ENCODE measurements at regions not wholly inside any gene's neighbourhood (a gene's known extent, or its start where the extent isn't known, plus 50 kb on each side); places are given as distances from the start of the nearest gene placed in this dataset.

- no peak for DNase-seq
These were observed 124.8 kb upstream of the RBBP6 start for GRCh38 chr16:24414534-24414933.

DNA sequence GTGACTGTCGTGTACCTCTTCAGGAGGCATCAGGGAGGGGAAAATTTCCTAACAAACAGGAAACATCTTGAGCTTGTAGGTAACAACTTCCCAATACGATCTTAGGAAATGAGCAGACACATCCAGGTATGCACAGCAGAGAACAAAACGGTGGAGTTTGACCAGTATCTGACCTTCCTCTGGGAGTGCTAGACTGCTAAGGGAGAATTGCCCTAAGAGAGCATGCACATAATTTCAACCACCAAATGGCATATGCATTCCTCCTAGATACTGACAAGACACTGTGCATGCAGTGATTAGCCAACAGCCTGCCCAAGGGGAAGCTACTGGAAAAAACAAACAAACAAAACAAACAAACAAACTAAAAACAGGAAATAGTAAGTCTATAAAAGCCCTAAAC is 120.6 kb upstream of the RBBP6 start:
- DNase-seq, result peak in 1 of 4 experiments; percentile 8

DNA sequence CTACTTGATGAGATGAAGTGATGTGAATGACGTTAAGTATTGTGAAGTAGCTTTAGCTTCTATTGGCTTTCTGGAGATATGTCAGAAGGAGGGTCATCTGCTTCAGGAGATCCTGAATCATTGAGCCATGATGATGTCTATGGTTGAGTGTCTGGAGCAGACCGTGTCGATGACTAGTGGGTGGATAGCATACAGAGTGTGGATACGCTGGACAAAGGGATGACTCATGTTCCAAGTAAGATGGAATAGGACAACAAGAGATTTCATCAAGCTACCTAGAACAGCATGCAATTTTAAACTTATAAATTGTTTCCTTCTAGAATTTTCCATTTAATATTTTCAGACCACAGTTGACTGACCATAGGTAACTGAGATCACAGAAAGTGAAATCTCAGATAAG is 116.1 kb upstream of the RBBP6 start:
- peak in 1 of 4 experiments; percentile 15 for DNase-seq

DNA sequence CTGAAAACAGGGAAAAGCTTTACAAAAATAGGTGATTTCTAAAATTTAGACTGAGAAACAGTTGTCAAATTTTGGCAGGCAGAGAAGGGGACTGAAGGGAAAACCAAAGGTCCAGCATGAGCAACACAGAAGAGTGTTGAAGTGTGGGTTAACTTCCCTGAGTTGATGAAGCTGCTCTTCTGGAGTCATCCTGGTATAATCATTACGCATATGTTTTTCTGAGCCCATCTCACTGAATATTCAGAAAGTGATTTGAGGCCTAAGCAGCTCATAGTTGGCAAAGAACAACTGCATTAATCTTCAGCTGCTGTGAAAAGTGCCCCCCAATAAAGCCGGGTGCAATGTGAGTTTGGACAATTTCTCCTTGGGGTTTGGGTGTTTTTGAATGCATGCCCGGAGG is 115.0 kb upstream of the RBBP6 start:
- DNase-seq, result no peak

- DNase-seq, result no peak
These were observed 111.5 kb upstream of the RBBP6 start for GRCh38 chr16:24427840-24428239.

- peak; percentile 37 to 68 (median 56) for DNase-seq
These were observed 110.6 kb upstream of the RBBP6 start for GRCh38 chr16:24428756-24429155.

DNA sequence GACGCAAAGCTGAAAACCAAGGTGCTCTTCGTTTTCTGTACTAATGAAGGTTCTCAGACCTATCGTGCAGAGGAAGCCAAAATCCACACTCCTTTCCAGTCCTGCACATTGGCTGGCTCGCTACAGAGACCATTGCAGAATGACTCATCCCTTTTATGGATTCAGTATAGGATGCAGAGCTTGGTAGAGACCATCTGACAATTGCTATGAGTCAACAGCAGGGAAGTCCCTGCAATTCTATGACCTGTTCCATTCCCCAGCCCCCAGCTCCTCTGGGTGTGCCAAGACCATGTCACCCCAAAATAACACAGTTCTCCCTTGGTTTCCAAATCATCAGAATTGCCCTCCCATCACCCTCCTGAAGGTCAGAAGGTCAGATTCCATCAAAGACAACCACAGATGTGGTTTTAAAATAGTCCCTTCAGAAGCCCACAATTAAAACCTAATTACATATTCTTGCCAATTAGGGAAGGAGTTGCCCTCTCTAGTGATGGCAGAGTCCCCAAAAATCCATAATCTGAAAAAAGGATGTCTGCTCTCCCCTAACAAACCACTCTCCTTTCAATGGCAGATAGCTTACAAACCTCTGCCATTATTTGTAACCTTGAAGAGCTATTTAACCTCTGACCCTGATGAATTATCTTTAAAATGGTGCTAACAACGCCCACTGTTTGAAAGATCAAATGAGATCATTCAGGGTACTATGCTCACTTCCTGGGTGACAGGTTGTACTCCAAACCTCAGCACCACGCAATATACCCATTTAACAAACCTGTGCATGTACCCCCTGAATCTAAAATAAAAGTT is 108.2 kb upstream of the RBBP6 start:
- peak; percentile 16 to 61 (median 51) for DNase-seq

DNA sequence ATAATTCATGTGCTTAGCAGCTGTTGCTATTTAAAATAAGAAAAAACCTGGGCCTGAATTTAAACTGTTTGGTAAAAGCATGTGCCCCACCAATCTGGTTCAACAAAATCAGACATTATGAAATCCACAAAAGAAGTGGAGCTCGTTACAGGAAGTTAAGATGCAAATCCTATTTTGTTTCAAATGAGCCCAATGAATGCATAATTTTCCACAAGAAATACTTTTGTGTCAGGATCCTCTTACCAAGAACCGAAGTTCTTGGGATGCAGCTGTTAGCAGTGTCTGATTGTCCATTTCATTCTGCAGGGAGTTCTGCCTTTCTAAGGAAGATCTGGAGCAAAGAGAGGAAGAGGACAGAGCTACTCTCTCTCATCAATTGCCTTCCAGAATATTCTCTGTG is 105.7 kb upstream of the RBBP6 start:
- no peak for DNase-seq

DNA sequence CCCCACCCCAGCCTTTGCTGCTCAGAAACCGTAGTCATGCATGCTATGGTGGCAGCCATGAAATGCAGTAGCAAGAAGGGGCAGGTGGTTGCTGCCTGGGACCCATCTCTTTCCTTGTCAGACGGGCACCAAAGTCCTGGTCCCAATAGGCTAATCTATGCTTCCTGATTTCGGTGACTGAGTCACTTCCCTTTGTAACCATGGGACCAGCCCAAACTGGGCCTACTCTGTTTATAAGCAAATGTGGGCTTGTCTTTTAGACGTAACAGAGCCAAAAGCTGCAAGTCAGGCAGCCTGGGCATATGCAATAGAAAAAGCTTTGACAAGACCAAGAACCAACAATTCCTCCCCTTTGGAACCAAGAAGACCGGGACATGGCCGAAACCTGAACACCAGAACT is 99.1 kb upstream of the RBBP6 start:
- peak; percentile 49 to 66 (median 60) for DNase-seq

GRCh38 chr16:24442631-24443030 is 96.7 kb upstream of the RBBP6 start:
- no peak for DNase-seq

GRCh38 chr16:24445216-24445615 is 94.2 kb upstream of the RBBP6 start:
- no peak for DNase-seq

GRCh38 chr16:24446189-24446588 is 93.2 kb upstream of the RBBP6 start:
- no peak for DNase-seq

DNA sequence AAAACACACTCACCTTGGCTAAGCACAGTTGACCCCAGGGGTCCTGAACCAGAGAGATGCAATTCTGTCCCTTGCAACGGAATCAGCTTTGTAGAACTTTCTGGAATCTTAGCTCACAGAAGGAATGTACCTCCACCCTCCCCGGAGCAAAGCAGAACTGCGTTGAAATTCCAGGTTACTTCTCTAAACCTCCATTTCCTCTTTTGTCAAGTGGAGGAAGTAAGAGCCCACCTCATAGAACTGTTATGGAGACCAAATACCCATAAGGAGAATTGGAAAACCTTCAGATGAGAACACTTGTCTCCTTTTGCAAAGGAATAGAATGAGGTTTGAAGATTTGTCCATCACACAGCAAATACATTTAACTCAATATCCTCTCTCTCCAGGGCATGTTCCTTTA is 86.6 kb upstream of the RBBP6 start:
- DNase-seq, result peak in 1 of 4 experiments; percentile 3

- peak in 1 of 4 experiments; percentile 16 for DNase-seq
These were observed 76.0 kb upstream of the RBBP6 start for GRCh38 chr16:24463196-24463945.

DNA sequence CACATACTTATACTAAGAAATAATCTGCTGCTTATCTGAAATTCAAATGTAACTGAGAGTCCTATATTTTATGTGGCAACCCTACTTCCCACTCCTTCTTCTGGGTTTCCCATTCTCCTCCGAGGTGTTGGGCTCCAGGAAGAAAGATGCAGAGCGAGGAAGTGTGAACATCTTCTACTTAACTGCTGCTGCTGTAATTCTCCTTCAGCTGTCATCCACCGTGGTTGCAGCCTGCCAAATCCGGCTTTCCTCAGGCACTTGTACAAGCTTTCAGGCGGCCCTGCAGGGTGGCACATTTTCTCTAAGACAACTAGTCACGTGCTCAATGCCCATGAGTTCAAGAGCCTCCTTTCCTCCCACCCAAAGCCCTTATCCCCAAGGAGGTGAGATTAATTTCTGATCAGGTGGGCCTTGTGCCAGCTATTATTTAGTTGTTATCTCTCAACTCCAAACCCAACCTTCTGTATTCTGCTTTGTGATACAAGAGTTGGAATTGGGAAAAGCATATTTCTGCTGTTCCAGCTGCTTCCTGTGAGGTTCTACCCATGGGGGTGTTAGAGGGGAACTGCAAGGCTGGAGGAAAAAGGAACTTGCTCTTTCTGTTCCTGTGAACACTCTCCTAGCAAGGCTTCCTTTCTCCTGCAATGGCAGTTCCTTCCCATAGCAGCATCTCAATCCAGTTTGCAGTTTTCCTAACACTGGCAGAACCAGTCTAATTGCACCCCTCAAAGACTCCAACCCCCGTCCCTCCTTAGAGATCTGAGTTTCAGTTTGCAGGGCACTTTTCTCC is 67.6 kb upstream of the RBBP6 start:
- DNase-seq, result peak; percentile 37 to 64 (median 56)

DNA sequence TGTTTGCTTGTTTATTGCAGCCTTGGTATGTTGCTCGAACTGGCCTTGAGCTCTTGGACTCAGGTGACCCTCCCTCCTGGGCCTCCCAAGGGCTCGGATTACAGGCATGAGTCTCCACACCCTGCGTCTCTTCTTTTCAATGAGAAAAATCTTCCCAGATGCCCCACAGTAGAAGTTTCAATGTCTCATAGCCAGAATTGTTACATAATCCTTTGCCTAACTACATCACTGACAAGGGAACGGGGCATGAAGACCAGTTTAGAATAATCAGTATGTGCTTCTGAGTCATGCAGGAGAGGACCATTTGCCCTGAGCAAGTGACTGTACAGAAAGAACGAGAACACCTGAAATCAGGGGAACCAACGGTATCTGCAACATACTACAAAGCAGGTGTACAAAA is 61.9 kb upstream of the RBBP6 start:
- DNase-seq, result no peak

GRCh38 chr16:24478401-24478800 is 61.0 kb upstream of the RBBP6 start:
- no peak for DNase-seq

DNA sequence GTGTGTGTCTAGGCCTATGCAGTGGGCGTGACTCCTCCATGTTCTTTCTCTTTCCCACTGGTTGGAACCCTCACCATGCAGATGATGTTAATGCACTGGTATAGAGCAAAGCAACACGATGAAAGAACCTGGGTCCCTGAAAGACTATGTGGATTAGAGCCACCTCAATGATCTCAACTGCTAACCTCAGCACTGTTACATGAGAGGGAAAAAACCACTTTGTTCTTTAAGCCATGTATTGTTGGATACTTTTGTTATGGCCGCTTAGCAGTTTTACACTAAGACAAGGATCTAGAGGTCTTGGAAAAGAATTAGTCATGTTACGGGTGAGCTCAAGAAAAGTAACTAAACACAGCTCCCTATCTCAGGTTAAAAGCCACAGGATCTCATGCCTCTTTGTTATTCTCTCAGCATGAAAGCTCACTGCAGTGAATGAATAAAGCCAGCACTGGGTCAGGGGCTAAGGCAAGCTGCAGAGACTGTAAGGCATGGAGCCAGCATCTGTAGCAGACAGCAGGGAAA is 56.6 kb upstream of the RBBP6 start:
- no peak for DNase-seq

DNA sequence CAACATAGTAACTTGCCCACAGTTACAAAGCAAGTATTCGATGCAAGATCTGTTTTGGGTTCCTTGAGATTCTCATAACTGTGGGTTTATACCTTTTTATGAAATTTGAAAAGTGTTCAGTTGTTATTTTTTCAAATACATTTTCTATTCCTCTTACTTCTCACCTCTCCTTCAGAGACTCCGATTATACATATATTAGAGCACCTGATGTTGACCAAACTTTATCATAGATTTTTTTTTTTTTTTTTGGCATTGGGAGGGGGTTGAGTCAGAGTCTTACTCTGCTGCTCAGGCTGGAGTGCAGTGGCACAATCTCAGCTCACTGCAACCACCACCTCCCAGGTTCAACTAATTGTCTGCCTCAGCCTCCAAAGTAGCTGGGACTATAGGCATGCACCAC is 51.3 kb upstream of the RBBP6 start:
- no peak for DNase-seq
